RWPE2 (cell line): ENCODE measurements at regions not wholly inside any gene's neighbourhood (a gene's known extent, or its start where the extent isn't known, plus 50 kb on each side); places are given as distances from the start of the nearest gene placed in this dataset.

ENCODE experiments used
- ATAC-seq: fragments of 200-7000 bp; cut with Tn5 transposase; 3 replicates; pipeline ENCODE4 v1.9.1; 2021; ENCODE audit warnings: low read depth
- DNase-seq: peaks from one replicate; pipeline ENCODE4 v3.0.0-alpha.2; 2020; ENCODE audit warnings: low spot score
- H3K27ac ChIP-seq: fragments of 450-650 bp; 2 replicates; pipeline ENCODE4 v1.5.1; 2017; ENCODE audit warnings: mild to moderate bottlenecking; ENCODE audit not compliant: poor library complexity, severe bottlenecking
- H3K27me3 ChIP-seq: fragments of 250-450 bp; sonication (Bioruptor Pico); 2 replicates; pipeline ENCODE4 v1.5.1; 2021; ENCODE audit warnings: mild to moderate bottlenecking, moderate library complexity; ENCODE audit not compliant: insufficient read depth, poor library complexity, severe bottlenecking
- H3K36me3 ChIP-seq: fragments of 250-450 bp; sonication (Bioruptor Pico); 2 replicates; pipeline ENCODE4 v1.5.1; 2020; ENCODE audit warnings: low read depth, mild to moderate bottlenecking, moderate library complexity
- H3K4me1 ChIP-seq: fragments of 250-450 bp; sonication (Bioruptor Pico); 2 replicates; pipeline ENCODE4 v1.5.1; 2021; ENCODE audit warnings: mild to moderate bottlenecking, moderate library complexity; ENCODE audit not compliant: insufficient read depth, poor library complexity, severe bottlenecking
- H3K4me3 ChIP-seq: fragments of 250-450 bp; sonication (Bioruptor Pico); 2 replicates; pipeline ENCODE4 v1.5.1; 2021; ENCODE audit warnings: mild to moderate bottlenecking, moderate library complexity; ENCODE audit not compliant: severe bottlenecking
- H3K9me3 ChIP-seq: fragments of 250-450 bp; sonication (Bioruptor Pico); 2 replicates; pipeline ENCODE4 v1.5.1; 2021; ENCODE audit warnings: mild to moderate bottlenecking, moderate library complexity; ENCODE audit not compliant: severe bottlenecking
- CTCF ChIP-seq: fragments of 450-650 bp; IDR thresholded peaks from one replicate; pipeline ENCODE4 v1.5.1; 2017; ENCODE audit warnings: mild to moderate bottlenecking, moderate library complexity; ENCODE audit not compliant: poor library complexity, severe bottlenecking

DNA sequence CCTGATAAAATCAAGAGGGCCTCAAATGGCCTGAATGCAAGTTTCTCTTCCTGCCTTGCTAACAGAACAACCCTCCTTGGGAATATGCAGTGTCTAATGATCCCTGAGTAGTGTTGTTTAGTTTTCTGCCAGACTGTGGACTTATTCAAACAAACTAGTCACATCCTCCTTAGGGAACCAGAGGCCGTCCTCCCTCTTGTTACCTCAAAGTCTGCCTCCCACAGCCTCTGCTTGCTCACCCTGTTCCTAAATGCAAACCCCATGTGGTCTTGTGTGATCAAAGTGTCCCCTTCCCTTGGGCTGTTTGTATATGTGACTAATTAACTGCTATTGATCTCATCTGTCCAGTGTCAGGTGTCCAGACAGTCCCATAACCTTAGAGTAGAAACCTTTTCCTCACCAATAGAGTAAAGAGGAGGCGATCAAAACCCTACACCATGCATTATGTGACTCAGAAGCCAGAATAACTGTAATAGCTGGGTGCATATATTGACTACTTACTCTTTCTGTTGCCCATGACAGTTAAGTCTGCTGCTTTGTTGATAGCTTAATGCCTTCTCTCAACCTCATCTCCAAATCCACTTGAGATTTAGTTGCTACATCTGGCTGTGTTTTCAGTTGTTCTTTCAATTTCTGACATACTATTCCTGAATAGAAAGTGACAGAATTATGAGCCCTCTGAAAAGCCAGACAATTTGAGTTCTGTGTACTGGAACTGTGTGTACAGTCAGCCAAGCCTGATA is 473.0 kb upstream of the NWD2 start:
- ATAC-seq (no peak), DNase-seq (no peak)
- no peaks in the 10 kb centered on the region for H3K9me3 ChIP-seq
- H3K36me3 ChIP-seq = no peaks in the 10 kb centered on the region
- H3K4me3 ChIP-seq = no peak overlapping the region
- no peaks in the 10 kb centered on the region for H3K27me3 ChIP-seq
- no peak for TF ChIP-seq CTCF
- no peaks in the 10 kb centered on the region for H3K4me1 ChIP-seq
- no peak overlapping the region for H3K27ac ChIP-seq

- no peak for DNase-seq
- no peak for ATAC-seq
- no peaks in the 10 kb centered on the region for H3K27me3 ChIP-seq
- H3K9me3 ChIP-seq = no peaks in the 10 kb centered on the region
- no peaks in the 10 kb centered on the region for H3K36me3 ChIP-seq
- H3K27ac ChIP-seq = no peak overlapping the region
- no peak for TF ChIP-seq CTCF
- H3K4me1 ChIP-seq = no peaks in the 10 kb centered on the region
- H3K4me3 ChIP-seq = no peak overlapping the region
Measured at GRCh38 chr4:36772154-36772516, 472.4 kb upstream of the NWD2 start.

DNA sequence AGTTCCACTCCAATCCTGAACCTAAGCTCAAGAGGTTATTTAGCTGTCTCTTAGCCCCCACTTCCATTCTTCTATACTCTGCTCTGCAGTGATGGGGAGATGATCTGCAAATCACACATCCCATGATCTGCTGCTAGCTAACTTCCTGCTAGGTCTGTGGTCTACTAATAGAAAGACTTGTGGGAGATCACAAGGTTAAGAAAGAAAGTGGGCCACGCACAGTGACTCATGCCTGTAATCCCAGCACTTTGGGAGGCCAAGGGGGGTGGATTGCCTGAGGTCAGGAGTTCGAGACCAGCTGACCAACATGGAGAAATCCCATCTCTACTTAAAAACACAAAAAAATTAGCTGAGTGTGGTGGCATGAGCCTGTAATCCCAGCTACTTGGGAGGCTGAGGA is 471.1 kb upstream of the NWD2 start:
- no peak overlapping the region for H3K27ac ChIP-seq
- H3K36me3 ChIP-seq = no peaks in the 10 kb centered on the region
- no peak overlapping the region for H3K4me3 ChIP-seq
- no peak for DNase-seq
- no peaks in the 10 kb centered on the region for H3K27me3 ChIP-seq
- no peaks in the 10 kb centered on the region for H3K4me1 ChIP-seq
- ATAC-seq = no peak
- no peaks in the 10 kb centered on the region for H3K9me3 ChIP-seq
- no peak for TF ChIP-seq CTCF

- Histone ChIP-seq H3K36me3 (no peaks in the 10 kb centered on the region), H3K4me1 (no peaks in the 10 kb centered on the region), H3K27ac (no peak overlapping the region), H3K4me3 (no peak overlapping the region), H3K27me3 (no peaks in the 10 kb centered on the region), H3K9me3 (no peaks in the 10 kb centered on the region)
- DNase-seq (no peak), ATAC-seq (no peak)
- TF ChIP-seq CTCF = no peak
Measured at GRCh38 chr4:36775544-36775943, 469.0 kb upstream of the NWD2 start.

DNA sequence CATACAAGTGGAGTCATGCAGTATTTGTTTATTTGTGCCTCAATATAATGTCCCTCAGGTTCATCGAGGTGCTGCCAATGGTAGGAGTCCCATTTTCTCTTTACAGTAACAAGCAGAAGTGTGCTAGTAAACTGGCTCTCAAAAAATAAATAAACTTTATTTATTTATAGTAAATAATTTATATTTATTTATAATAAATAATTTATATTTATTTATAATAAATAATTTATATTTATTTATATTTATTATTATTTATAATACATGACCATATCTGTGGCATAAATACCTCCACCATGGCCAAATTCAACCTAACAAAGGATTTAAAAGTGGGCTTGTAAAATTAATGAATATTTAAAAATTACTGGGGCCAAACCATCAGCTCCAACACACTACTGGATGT is 464.9 kb upstream of the NWD2 start:
- H3K9me3 ChIP-seq = no peaks in the 10 kb centered on the region
- no peaks in the 10 kb centered on the region for H3K36me3 ChIP-seq
- TF ChIP-seq CTCF = no peak
- ATAC-seq = no peak
- no peak for DNase-seq
- no peaks in the 10 kb centered on the region for H3K4me1 ChIP-seq
- H3K4me3 ChIP-seq = no peak overlapping the region
- H3K27me3 ChIP-seq = no peaks in the 10 kb centered on the region
- H3K27ac ChIP-seq = no peak overlapping the region
